Natural killer cell treated with Interleukin-12 subunit alpha and Interleukin-12 subunit beta and Interleukin-15 and Interleukin-18, amount 100 ng/mL, for 72 hours (primary cell): ENCODE measurements at regions not wholly inside any gene's neighbourhood (a gene's known extent, or its start where the extent isn't known, plus 50 kb on each side); places are given as distances from the start of the nearest gene placed in this dataset.

Experiments used
- ATAC-seq, 2 donors: fragments of 150-1000 bp; cut with Tn5 transposase in 1 of 2; sonication (Bioruptor Pico), chemical (Tn5 transposase) in 1 of 2; 2 replicates each; pipeline ENCODE4 v1.10.0; 2021
- DNase-seq: peaks from one replicate; pipeline ENCODE4 v3.0.0; 2022; ENCODE audit warnings: low spot score
- H3K27ac Mint-ChIP-seq, 2 donors: 1 replicate in 1 of 2; 2 replicates in 1 of 2; pipeline ENCODE4 v1.8.0; 2022; ENCODE audit warnings: mixed read lengths in 2 of 2, mild to moderate bottlenecking in 1 of 2, moderate library complexity in 1 of 2
- H3K27me3 Mint-ChIP-seq, 2 donors: 1 replicate in 1 of 2; 2 replicates in 1 of 2; pipeline ENCODE4 v1.8.0; 2022; ENCODE audit warnings: mixed read lengths in 2 of 2
- H3K36me3 Mint-ChIP-seq: one replicate; pipeline ENCODE4 v1.8.0; 2022; ENCODE audit warnings: mixed read lengths
- H3K4me1 Mint-ChIP-seq, 2 donors: 1 replicate in 1 of 2; 2 replicates in 1 of 2; pipeline ENCODE4 v1.8.0; 2022; ENCODE audit warnings: low read depth in 2 of 2, mixed read lengths in 2 of 2, mild to moderate bottlenecking in 1 of 2
- H3K4me3 Mint-ChIP-seq: one replicate; pipeline ENCODE4 v1.8.0; 2022; ENCODE audit warnings: mixed read lengths
- H3K9me3 Mint-ChIP-seq: 2 replicates; pipeline ENCODE4 v1.8.0; 2022; ENCODE audit warnings: mixed read lengths

DNA sequence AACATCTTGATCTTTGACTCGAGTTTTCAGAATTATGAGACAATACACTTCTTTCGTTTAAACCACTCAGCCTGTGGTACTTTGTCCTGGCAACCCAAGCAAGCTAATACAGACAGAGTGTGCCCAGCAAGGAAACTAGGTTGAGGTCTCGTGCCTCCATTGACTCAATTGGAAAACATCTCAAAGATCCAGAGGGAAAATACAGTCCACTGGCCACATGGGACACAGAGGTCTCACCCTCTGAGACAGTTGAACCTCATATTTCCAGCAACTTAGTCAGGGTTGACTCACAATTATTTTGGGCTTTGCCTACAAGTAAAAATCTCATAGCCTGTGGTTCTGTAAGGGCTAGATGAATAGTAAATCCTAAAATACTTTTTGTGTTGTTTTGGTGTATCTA, 631.5 kb downstream of the MTRR start:
- peaks cover 28% of the 10 kb centered on the region for H3K36me3 Mint-ChIP-seq
- no peak overlapping the region for H3K27ac Mint-ChIP-seq
- no peaks in the 10 kb centered on the region for H3K27me3 Mint-ChIP-seq
- DNase-seq: no peak
- no peak for ATAC-seq
- no peak overlapping the region for H3K4me3 Mint-ChIP-seq
- no peaks in the 10 kb centered on the region for H3K4me1 Mint-ChIP-seq
- H3K9me3 Mint-ChIP-seq: peaks cover 26% of the 10 kb centered on the region

DNA sequence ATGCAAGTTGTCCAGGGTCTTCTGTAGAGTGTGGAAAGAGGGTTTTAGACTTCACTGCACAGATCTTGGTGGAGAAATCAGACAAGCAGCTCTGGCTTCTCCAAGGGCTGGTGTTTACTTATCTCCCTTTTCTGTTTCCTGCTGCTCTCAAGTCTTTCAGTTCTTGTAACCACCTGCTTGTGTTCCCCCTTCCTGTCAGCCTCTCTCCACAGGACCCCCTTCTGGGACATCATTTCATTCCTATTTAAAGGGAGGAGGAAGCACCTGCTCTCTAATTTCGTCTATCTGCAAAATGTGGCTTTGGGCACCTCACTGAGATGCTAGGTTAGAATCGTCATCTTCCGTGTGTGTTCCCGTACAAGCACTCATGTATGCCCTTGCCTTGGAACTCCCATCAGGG, 636.2 kb downstream of the MTRR start:
- Mint-ChIP-seq H3K4me3 (no peak overlapping the region), H3K36me3 (peaks cover under 1% of the 10 kb centered on the region), H3K9me3 (peaks cover 7% of the 10 kb centered on the region), H3K4me1 (no peaks in the 10 kb centered on the region), H3K27me3 (no peaks in the 10 kb centered on the region), H3K27ac (no peak overlapping the region)
- DNase-seq: no peak
- no peak for ATAC-seq

DNA sequence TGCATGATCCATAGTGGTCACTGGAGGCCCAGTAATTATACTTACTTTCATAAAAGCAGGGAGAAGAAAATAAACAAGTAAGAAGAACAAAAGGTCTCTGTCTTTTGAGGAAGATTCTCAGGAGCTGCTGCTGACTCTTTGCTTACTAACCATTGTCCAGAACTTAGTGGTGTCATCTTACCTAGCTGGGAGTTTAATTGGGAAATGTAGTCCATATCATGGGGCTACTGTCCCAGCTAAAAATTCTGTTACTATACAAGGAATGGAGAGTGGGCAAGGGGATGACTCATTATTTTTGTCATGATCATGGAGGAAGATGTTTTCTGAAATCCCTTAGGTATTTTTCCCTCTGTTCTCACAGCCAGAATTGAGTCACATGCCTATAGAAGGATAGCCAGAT, 639.3 kb downstream of the MTRR start:
- Mint-ChIP-seq H3K4me3 (no peak overlapping the region), H3K4me1 (no peaks in the 10 kb centered on the region), H3K9me3 (peaks cover 8% of the 10 kb centered on the region), H3K36me3 (peaks cover 4% of the 10 kb centered on the region), H3K27ac (no peak overlapping the region), H3K27me3 (no peaks in the 10 kb centered on the region)
- DNase-seq (no peak), ATAC-seq (no peak)

DNA sequence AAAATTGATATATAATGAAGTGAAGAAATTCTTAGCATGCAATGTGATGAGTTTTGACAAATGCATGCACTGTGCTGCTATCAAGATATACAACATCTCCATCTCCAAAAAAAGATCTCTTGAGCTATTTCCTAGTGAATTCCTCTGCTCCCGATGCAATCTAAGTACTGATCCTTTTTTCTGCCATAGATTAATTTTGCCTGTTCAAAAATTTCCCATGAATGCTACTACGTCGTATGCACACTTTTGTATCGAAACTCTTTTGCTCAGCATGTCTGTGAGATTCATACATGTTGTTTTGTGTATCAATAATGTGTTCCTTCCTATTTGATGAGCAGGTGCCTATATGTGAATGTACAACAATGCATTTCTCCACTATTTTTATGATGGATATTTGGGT, 647.4 kb downstream of the MTRR start:
- DNase-seq (no peak), ATAC-seq (no peak)
- no peaks in the 10 kb centered on the region for H3K36me3 Mint-ChIP-seq
- H3K27me3 Mint-ChIP-seq: no peaks in the 10 kb centered on the region
- H3K27ac Mint-ChIP-seq: no peak overlapping the region
- no peak overlapping the region for H3K4me3 Mint-ChIP-seq
- no peaks in the 10 kb centered on the region for H3K4me1 Mint-ChIP-seq
- peaks cover 21% of the 10 kb centered on the region for H3K9me3 Mint-ChIP-seq

DNA sequence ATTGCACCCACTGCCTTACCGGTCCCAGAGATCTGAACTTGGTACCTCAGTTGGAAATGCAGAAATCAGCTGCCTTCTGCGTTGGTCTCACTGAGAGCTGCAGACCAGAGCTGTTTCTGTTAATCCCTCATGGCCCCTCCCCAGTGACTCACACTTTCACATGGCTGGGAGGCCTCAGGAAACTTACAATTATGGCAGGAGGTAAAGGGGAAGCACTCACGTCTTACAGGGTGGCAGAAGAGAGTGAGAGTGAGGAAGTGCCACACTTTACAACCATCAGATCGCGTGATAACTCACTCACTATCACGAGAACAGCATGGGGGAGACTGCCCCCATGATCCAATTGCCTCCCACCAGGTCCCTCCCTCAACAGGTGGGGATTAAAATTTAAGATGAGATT, 648.5 kb downstream of the MTRR start:
- Mint-ChIP-seq H3K27ac (no peak overlapping the region), H3K9me3 (peaks cover 17% of the 10 kb centered on the region), H3K4me1 (no peaks in the 10 kb centered on the region), H3K36me3 (no peaks in the 10 kb centered on the region), H3K27me3 (no peaks in the 10 kb centered on the region), H3K4me3 (no peak overlapping the region)
- ATAC-seq (no peak), DNase-seq (no peak)

DNA sequence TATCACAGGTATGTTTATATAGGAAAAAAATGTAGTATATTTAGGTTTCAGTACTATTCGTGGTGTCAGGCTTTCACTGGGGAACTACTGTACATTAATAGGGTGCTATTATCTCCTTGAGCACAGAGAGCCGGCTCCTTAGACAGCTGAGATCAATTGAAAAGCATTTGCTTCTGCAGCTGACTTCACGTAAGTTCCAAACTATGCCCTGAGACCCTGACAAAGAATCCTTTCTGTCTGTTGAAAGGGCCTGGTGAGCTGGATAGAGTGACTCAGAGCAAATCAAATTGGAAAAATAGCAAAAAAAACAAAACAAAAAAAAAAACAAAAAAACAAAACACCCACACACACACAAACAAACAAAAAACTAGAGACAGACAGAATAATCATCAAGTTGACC, 652.0 kb downstream of the MTRR start:
- Mint-ChIP-seq H3K4me3 (no peak overlapping the region), H3K27ac (no peak overlapping the region), H3K27me3 (no peaks in the 10 kb centered on the region), H3K9me3 (peaks cover 11% of the 10 kb centered on the region), H3K4me1 (no peaks in the 10 kb centered on the region), H3K36me3 (no peaks in the 10 kb centered on the region)
- no peak for ATAC-seq
- DNase-seq: no peak

DNA sequence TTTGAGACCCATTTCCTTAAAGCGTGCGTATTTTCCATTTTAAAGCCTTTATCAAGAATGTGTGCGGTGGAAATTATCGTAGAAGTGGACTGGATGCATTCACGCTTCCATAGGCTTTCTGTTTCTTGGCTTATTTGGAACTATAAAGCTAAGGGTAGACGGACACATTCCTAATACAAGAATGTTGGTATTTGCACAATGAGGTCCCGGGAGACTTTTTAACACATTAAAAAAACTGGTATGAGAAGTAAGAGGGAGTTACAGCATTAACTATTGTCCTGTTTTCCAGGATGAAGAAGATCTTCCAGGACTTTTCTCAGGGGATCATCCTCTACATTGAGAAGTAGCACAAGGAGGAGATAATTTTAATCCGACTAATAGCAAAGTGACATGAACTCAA, 653.0 kb downstream of the MTRR start:
- ATAC-seq (no peak), DNase-seq (no peak)
- Mint-ChIP-seq H3K36me3 (no peaks in the 10 kb centered on the region), H3K4me3 (no peak overlapping the region), H3K9me3 (peaks cover 6% of the 10 kb centered on the region), H3K27ac (no peak overlapping the region), H3K27me3 (no peaks in the 10 kb centered on the region), H3K4me1 (no peaks in the 10 kb centered on the region)

DNA sequence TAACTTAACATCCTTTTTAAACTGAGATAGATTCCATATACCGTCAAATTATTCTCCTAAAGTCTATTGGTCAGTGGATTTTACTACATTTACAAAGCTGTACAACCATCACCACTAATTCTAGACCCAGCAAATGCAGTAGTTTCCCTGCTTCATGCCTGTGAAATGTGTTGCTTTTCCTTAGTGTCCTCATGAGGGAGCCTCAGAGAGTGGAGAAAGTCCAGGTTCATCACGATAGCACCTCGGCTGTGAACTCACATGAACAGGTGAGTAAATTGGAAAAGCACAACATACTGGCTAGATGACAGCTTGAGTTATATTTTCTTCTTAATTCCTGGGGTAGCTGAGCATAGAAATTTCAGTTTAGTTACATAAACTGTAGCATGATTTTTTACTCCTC, 653.7 kb downstream of the MTRR start:
- no peak for DNase-seq
- Mint-ChIP-seq H3K27me3 (no peaks in the 10 kb centered on the region), H3K4me1 (no peaks in the 10 kb centered on the region), H3K27ac (no peak overlapping the region), H3K9me3 (peaks cover 6% of the 10 kb centered on the region), H3K36me3 (no peaks in the 10 kb centered on the region), H3K4me3 (no peak overlapping the region)
- no peak for ATAC-seq

DNA sequence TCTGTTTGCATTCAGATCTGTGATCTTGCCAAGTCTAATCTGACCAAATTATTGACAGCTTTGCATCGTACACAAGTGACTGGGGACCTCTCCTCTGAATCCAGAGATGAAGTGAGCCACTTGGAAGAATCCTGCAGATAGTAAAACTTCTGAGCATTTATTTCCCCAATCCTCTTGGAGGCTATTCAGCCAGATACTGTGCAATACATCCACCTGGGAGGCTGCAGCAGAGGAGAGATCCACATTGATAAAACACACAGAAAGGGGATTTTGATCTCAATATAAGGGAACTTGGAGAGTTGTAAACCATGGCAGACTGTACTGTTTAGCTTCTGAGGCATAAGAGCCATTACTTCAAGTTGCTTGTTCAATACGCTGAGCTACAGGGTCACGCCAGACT, 654.6 kb downstream of the MTRR start:
- ATAC-seq (no peak), DNase-seq (no peak)
- Mint-ChIP-seq H3K27ac (no peak overlapping the region), H3K4me1 (no peaks in the 10 kb centered on the region), H3K27me3 (no peaks in the 10 kb centered on the region), H3K36me3 (no peaks in the 10 kb centered on the region), H3K4me3 (no peak overlapping the region), H3K9me3 (peaks cover 6% of the 10 kb centered on the region)

DNA sequence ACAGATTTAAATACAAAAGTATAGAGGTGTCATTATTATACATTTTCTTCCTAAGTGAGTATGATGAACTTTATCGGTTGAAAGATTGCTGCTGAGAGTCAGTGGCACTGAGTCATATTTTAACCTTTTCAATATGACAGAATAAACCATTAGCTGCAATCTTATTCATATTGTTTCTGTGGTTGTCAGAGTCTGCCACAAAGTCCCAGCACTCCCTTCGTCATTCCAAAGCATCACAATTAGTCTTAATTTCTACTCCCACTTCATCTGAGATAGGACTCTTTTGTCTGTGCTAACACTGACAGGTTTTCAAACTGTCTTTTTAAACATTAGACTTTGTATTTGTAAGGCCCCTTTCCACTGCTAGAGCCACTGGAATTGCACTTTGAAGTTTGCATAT, 656.9 kb downstream of the MTRR start:
- no peak for DNase-seq

DNA sequence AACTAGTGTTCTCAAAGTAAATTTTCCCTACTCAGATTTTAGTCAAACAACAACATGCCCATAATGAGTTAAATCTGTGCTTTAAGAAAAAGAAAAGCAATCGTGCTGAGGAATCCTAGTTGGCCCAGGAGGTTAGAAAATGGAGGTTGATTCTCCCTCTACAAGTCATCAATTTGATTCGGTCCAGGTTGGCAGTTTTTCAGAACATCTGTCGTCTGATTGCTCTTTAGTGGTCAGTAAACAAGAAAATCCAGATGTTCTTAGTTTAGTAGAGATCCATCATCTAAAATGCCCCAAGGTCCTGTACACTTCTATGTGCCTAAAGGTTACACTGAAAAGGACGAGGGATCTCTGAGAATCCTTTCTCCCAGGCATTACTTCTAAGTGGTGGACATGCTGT, 659.2 kb downstream of the MTRR start:
- Mint-ChIP-seq H3K27ac (no peak overlapping the region), H3K27me3 (no peaks in the 10 kb centered on the region), H3K9me3 (peaks cover 14% of the 10 kb centered on the region), H3K4me1 (no peaks in the 10 kb centered on the region), H3K36me3 (no peaks in the 10 kb centered on the region), H3K4me3 (no peak overlapping the region)
- no peak for ATAC-seq
- no peak for DNase-seq

More for the DNA sequence above, 656.9 kb downstream of the MTRR start:
- Mint-ChIP-seq H3K27ac (no peak overlapping the region), H3K9me3 (peaks cover 14% of the 10 kb centered on the region), H3K27me3 (no peaks in the 10 kb centered on the region), H3K36me3 (no peaks in the 10 kb centered on the region), H3K4me1 (no peaks in the 10 kb centered on the region), H3K4me3 (no peak overlapping the region)
- ATAC-seq: no peak

DNA sequence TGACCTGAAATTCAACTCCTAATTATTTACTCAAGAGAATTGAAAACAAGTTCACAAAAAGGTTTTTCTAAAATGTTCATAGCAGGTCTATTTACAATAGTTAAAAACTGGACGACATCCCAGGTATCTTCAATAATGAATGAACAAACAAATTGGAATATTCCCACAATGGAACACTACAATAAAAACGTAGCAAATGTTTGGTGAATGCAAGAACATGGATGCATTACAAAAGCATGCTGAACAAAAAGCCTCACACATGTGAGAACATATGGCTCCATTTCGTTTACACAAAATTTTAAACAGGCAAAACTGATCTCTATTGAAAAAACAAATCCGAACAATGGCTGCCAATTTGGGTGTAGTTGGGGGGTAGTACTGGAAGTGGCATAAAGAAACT, 669.9 kb downstream of the MTRR start:
- no peak for DNase-seq
- H3K9me3 Mint-ChIP-seq: peaks cover 13% of the 10 kb centered on the region

DNA sequence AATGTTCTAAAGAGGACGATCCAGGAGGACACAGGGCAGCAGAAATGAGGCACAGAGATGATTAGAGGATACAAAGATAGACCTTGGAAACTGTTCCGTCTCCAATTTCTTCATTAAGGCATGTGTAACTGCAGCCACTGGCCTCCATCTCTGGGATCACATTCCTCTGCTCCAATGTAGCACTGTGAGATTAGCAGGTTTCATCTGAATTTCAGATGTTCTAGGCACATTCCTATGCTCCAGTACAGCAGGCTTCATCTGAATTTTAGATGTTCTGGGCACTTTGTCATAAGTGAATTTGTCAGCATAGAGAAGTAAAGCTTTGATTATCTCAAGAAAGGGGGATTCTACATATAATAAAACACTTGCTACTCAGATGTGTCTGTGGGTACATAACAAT, 671.4 kb downstream of the MTRR start:
- Mint-ChIP-seq H3K9me3 (peaks cover 14% of the 10 kb centered on the region), H3K27ac (no peak overlapping the region), H3K4me1 (no peaks in the 10 kb centered on the region), H3K27me3 (no peaks in the 10 kb centered on the region), H3K36me3 (peaks cover under 1% of the 10 kb centered on the region), H3K4me3 (no peak overlapping the region)
- ATAC-seq (no peak), DNase-seq (no peak)

More for the DNA sequence above, 669.9 kb downstream of the MTRR start:
- peaks cover 5% of the 10 kb centered on the region for H3K36me3 Mint-ChIP-seq
- no peaks in the 10 kb centered on the region for H3K4me1 Mint-ChIP-seq
- no peak overlapping the region for H3K4me3 Mint-ChIP-seq
- no peak for ATAC-seq
- H3K27ac Mint-ChIP-seq: no peak overlapping the region
- H3K27me3 Mint-ChIP-seq: no peaks in the 10 kb centered on the region

DNA sequence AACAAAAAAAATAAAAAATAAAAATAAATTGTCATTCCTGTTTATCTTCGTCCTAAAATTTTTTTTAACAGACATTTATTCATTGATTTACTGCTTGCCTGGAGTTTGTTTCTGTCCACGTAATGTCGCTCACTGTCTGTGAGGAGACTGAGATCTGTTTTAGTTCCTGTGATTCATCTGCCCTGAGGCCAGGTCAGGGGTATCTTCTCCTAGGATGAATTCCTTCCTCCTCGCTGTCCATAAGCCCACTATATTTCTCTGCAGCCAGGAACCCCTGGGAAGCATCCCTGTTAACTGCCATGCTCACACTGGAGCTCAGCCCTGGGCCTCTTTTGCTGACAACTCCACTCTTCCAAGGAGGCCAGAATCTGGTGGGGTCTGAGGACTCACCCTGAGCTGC, 682.0 kb downstream of the MTRR start:
- no peak for ATAC-seq
- Mint-ChIP-seq H3K27ac (no peak overlapping the region), H3K4me3 (no peak overlapping the region), H3K4me1 (no peaks in the 10 kb centered on the region), H3K36me3 (no peaks in the 10 kb centered on the region), H3K27me3 (no peaks in the 10 kb centered on the region), H3K9me3 (peaks cover 20% of the 10 kb centered on the region)
- DNase-seq: no peak

DNA sequence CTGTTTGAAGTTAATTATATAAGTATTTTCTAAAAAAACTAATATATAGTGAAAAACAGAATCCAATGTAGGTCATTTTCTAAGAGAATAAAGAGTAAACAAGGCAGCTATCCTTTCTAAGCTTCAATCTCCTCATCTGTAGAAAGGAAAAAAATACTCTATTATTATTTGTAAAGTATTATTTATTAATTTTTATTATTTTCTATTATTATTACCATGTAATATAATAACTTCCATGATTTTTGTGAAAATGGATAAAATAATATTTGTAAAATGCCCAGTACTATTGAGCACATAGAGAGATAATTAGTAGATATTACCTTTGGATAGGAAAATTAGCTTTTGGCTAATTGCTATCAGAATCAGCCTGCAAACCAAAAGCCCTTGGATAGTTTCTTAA, 684.4 kb downstream of the MTRR start:
- ATAC-seq (no peak), DNase-seq (no peak)
- Mint-ChIP-seq H3K27me3 (no peaks in the 10 kb centered on the region), H3K4me3 (no peak overlapping the region), H3K4me1 (no peaks in the 10 kb centered on the region), H3K36me3 (no peaks in the 10 kb centered on the region), H3K27ac (no peak overlapping the region), H3K9me3 (peaks cover 10% of the 10 kb centered on the region)
